Fibroblast of skin of left quadriceps (primary cell): ENCODE measurements at regions not wholly inside any gene's neighbourhood (a gene's known extent, or its start where the extent isn't known, plus 50 kb on each side); places are given as distances from the start of the nearest gene placed in this dataset.
A peak's percentile ranks its signal among the peaks of the same experiment; 100 is the strongest.

ENCODE experiments used
- DNase-seq, 2 experiments: peaks; one replicate each; pipeline ENCODE4 v3.0.0-alpha.2; 2013; ENCODE audit warnings: low read depth in 2 of 2

DNA sequence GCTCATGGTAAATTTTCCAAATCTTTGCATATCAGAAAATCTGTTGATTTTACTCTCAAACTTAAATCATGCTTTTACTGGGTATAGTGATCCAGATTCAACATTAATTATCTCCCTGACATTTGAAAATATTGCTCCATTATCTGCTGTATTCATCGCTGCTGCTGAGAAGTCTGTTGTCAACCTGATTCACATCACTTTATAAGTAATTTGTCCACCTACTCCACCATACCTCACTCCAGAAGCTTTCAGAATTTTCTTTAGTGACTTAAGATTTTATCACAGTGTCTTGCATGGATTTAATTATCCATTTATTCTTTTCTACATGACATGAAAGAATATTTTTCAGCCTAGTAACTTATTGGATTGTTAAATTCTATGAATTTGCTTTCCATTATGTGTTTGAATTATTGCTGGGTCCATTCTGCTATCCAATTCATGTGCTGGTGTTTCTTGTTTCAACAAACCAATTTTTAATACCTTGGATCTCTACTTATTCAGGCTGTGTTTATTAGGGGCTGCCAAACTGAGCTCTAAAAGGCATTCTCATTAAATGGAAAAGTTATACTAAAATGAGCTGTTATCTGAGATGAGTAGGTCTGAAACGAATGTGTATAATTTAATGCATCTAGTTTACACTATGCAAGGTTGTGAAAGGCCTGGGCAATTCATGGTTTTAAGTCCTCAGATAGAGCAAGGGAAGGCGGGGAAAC is 519.3 kb upstream of the CDH11 start:
- no peak for DNase-seq

DNA sequence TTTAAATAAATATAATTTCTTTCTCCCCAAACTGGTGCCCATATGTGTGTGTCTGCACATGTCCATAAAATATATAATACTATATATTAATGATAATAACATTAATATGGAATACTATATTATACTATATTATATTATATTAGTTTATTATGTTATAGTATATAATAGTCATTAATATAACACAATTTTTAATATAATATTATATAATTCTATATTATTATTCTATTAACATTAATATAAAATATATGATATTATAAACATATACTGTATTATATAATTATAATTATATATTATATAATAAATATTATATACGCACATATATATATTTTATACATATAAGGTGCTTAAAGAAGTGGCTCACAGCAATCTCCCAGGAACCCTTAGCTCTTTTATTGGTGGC is 513.0 kb upstream of the CDH11 start:
- no peak for DNase-seq

DNA sequence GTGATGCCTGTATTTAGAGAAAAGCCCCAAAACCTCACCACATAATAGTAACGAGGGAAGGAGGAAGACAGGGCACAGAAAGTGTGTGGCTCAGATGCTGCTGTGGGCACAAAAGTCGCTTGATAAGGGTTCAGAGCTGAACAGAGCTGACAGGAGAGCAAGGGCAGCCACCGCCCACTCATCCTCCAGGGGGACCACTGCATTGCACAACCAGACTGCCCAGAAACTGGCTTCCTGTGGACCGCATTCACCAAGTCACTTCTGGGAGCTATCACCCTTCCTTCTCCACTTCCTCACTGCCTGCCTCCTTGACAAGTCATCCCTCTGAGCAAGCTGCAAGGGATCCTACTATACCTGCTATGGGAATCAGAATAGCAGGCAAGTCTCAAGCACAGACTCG is 512.4 kb upstream of the CDH11 start:
- no peak for DNase-seq

DNA sequence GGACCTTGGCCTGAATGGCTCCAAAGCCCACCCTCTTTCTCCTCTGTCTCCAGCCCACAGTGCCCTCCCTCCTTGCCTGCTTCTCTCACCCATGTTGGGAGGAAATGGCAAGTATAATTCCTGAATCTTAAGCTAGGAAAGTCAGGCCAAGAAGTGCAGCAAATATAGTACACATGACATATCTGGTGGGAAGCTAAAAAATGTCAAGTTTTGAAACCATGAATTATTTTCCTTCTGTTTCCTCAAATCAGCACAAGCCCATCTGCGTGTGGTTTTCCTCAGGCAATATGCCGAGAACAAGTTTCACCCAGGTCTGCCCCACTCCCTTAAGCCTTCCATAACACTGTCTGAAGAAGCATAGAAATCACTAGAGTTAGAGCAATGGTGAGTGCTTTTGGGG is 502.8 kb upstream of the CDH11 start:
- peak; percentile 59 to 64 for DNase-seq

DNA sequence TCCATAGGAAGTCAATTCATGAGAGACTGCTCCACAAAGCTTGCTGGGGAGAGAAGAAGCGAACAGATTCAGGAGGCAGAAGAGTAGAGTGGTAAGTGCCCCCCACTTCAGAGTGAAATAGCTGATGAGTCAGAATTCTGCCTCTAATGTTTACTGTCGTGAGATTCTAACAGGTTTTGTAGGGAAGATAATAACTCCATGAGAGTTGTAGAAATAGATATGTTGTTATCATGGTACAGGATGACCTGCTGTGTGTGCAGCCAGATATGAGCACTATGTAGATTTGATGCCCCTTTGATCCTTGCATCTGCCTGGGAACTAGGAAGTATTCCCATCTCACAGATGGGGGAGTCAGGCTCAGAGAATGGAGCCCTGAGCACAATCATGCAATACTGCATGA is 502.4 kb upstream of the CDH11 start:
- no peak for DNase-seq

DNA sequence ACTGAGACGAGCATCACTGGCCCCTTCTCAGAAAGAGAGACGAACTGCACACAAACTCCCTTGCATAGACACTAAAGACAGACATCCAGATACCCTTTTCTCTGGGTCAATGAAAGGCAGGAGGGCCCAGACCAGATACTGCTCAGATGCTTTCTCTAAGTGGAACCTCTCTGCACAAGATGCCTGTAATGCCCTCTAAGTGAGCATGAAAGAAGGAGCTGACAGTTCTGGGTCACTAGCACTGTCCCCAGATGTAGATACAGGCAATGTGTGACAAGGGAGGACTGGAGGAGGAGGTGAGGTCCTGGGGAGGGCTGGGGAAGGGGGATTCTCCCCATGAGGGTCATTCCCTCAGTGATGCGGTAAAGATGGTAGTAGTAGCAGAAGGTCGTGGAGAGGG is 501.0 kb upstream of the CDH11 start:
- no peak for DNase-seq

DNA sequence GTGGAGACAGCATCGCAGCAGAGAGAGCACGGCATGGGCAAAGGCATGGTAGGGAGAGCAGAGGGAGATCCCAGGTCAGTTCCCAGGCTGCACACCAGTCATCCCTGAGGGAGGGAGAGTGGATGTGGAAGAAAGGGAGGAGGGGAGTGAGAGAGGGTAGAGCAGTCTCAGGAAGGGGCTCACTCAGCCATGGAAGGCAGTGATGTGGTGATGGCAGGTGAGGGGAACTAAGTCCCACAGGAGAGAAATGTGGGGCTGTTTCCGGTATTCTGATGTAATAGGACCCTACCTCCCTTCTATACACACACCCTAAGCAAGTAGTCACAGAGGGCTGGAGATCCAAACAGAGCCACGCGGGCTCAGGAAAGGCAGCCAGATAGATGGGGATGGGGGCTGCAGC is 500.3 kb upstream of the CDH11 start:
- no peak for DNase-seq

DNA sequence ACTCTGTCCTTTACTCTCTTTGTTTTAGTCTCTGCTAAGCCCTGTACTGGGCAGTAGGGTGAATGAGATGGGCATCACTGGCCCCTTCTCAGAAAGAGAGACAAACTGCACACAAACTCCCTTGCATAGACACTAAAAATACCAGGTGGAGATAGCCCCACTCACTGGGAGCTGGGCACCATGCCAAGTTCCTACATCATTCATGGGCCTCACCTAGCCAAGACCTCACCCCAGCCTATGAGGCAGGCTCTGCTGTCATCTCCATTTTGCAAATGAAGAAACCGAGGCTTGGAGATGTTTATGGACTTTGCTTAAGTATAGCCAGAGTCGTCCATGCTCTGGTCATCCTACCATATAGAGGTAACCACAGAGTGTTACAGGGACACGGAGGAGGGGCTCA is 499.8 kb upstream of the CDH11 start:
- no peak for DNase-seq

DNA sequence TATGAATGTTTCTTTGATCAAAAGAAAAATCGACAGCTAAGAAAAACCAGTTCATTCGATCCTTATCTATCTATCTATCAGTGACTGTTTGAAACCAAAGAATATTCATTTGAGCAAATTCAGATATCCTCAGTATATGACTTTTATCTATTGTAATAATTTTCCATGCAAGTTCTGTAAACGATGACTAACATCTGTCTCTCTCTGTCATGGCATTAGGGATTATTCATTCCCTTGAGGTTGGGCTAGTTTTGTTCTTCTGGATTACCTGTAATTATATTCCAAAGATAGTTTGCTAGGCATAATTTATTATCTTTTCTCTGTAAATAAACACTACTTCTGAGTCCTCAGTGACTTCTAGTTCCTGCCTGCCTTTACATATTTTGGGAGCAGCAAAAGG is 497.7 kb upstream of the CDH11 start:
- no peak for DNase-seq

DNA sequence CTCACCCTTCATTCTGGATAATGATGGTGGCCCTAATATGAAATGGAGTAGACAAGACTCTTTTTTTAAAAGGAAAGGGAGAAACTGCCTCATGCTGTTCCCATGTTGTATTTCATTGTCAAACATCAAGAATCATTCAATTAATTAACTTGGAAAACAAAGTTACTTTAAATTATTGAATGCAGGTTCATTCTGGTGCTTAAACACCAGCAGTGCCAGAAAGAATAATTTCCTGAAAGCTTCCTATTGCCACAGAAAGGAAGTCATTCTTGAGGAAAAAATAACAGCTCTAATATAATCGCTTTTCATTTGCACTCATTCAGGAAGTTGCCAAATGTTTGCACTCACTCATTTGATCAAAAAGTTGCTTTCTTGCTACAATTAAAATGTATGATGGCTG is 497.1 kb upstream of the CDH11 start:
- DNase-seq, result no peak

DNA sequence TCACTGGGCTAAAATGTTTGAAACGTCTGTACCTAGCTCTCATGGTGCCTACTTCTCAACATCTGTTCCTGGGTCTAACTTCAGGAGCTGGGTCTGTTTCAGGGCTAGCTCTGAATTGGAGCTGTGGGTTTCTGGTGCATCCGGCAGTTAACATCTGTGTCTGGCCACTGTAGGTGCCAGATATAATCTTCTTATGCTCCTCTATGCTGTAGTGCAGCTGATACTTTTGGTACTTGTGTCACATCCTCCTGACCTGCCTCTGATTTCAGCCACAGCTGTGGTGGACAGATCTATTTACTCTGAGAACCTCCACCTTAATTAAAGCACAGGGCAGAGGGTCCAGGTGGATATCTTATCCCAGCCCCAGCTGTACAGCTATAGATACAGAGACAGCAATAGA is 496.5 kb upstream of the CDH11 start:
- no peak for DNase-seq

DNA sequence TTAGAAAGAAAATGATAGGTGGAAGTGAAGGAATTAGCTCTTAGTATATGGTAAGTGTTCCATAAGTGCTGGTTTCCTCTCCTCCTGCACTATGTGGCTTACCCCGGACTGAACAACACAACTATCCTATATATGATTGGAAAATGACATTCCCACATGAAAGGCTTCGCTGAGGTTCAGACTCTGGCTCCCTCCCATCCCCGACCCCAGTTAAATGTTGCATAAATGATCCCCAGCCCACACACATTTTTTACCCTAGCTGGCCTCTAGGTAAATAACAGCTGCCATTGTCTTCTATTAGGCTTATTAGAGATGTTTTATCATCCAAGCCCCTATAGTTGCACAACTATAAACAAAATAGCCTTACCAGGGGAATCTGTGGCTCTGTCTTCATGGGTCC is 495.6 kb upstream of the CDH11 start:
- DNase-seq, result no peak

DNA sequence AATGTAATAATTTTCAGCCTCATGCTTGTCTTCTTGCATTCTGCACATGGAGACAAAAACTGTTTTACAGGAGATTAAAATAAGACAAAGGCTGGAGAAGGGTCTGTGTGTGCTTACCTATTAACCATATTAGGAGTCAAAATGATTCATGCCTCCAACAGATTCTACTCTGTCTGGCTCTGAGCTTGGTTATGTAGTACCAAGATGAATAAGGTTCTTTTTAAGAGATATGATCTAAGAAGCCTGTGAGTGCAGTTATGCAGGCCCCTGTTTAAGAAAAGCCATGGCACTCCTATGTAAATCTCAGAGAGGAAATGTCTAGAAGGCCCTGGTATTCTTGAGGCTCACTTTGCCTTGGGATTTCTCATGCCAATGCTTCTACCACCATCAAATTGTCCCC is 486.6 kb upstream of the CDH11 start:
- DNase-seq, result no peak

DNA sequence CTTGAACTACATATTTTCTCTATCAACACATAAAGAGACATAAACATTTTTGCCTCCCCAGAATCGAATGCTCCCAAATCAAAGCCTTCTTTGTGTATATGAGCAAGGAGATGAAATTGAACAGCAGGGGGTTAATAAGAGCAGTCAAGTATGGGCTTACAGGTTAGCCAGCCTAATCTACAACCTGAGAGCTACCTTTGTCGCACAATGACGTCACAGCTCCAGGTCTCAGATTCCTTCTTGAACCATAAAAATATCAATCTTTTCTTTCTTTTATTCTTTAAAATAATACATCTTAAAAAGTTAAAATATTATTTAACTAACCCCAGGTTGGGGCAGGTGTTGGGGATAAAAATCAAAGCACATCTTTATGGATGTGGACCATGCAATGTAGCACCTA is 482.9 kb upstream of the CDH11 start:
- no peak for DNase-seq

DNA sequence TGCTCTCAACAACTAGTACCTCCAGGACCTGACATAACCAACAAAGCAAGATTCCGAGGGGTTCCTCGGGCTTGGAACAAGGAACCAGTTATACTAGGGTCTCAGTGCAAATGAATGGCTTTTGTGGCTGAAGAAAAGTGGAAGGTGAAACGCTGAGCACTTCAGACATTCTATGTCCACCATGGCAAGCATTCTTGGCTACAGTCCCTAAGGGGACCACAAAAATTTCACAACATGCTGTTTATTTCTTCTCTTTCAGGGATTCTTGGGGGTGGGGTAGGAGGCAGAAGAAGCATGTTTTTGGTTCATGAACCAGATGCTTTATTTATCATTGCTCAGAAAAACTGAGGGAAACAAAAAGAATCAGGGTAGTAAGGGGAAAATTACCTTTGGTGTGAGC is 479.9 kb upstream of the CDH11 start:
- DNase-seq, result peak; percentile 60 to 64

DNA sequence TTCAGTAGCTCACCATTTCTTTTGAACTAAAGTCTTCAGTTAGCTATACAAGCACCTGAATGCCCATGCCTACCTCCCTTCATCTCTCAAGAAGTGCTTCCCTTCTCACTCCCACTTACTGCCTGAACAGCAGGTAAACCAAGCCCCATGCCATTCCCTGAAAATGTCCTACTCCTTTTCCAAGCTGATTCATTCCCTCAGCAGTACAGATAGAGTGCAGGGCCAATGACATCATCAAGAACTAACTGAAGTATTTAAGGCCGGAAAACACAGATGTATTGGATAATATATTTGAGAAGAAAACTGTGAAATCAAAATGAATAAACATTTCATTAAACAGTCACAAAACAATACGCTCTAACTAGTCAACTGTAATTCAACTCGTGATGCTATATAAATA is 478.8 kb upstream of the CDH11 start:
- no peak for DNase-seq

DNA sequence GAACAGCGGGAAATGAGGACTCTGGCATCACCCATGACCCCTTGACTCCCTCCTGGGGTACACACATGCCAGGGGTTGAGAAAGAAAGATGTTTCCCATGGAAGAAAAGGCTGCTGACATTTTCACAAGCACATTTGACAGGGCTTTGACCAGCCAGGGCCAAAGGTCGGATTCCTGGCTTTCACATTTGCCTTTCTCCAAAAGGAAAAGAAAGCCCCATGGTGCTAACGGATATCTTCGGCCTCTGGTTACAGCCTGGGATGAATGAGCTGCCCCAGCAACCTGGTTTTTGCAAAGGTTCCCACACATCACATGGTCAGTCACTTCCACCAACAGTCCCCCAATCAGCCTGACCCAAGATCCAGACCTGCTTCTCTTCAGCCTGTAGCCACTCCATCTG is 478.2 kb upstream of the CDH11 start:
- no peak for DNase-seq

DNA sequence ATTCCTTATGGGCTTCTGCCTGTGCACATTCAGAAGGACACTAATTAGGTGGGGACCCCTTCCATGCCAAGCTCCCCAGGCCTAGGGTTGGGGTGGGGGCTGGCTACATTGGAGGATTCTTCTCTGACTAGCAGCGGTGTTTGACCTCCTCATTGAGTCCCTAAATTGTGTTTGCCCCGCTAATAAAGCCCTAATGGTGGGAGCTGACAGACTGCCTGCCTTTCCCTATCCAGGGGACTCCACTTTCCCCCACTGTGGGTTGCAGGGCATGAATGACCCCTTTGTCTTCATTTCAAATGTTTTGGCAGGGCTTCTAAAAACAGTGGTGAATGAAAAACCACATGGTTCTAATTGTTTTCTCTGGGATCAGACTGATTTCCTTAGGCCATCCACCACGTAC is 476.8 kb upstream of the CDH11 start:
- DNase-seq, result no peak

DNA sequence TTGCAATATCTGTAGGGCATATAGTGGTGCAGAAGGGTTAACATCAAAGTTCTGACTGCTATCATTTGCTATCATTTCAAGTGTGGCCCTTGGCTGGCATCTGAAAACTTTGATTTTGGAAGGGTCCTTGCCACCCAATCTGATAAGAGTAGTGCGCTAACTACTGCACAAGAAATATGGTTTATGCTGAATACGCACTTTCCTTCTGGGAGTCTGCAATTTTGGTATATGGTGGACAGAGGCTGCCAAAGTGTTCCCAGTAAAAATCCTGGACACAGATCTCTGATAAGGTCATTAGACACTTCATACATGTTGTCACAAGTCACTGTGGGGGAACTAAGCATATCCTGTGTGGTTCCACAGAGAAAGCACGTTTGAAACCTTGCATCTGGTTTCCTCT is 461.6 kb upstream of the CDH11 start:
- no peak for DNase-seq

DNA sequence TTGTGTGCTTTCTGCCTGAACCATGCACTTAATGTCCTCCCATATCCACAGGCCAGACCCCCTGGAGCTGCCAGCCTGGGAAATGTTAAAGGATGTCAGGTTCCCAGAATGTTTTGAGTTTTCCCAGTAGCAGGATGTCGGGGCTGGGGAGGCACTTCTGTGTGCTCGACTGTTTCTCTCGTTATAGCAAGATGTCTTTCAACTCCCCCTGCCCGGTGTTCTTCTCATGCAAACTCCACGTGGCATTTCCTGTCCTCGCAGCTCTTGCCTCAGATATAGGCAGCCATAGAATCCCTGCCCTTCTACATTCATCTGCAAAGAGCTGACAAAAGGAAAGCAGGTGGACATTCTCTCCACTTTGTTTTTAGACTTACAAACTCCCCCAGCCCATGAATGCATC is 457.2 kb upstream of the CDH11 start:
- peak in 1 of 2 experiments; percentile 9 for DNase-seq

DNA sequence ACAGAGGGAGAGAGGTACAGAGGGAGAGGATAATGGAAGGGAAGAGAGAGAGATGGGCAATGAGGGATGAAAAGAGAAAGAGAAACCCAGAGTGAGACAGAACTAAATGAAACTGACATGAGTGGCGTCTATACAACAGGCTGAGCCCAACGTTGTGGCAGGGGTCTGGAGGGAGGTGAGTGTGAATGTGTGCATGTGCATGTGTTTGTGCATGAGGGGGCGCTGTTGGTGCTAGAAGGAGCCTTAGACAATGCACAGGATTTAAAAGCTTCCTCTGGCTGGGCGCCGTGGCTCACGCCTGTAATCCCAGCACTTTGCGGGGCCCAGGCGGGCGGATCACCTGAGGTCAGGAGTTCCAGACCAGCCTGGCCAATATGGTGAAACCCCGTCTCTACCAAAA is 454.8 kb upstream of the CDH11 start:
- DNase-seq, result no peak

DNA sequence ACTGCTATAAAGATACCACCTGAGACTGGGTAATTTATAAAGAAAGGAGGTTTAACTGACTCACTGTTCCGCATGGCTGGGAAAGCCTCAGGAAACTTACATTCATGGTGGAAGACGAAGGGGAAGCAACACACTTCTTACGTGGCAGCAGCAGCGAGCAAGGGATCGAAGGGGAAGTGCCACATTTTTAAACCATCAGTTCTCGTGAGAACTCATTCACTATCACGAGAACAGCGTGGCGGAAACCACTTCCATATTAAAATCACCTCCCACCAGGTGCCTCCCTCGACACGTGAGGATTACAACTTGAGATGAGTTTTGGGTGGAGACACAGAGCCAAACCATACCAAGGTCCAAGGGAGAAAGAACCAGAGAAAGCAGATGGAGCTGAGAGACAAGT is 454.3 kb upstream of the CDH11 start:
- DNase-seq, result no peak

DNA sequence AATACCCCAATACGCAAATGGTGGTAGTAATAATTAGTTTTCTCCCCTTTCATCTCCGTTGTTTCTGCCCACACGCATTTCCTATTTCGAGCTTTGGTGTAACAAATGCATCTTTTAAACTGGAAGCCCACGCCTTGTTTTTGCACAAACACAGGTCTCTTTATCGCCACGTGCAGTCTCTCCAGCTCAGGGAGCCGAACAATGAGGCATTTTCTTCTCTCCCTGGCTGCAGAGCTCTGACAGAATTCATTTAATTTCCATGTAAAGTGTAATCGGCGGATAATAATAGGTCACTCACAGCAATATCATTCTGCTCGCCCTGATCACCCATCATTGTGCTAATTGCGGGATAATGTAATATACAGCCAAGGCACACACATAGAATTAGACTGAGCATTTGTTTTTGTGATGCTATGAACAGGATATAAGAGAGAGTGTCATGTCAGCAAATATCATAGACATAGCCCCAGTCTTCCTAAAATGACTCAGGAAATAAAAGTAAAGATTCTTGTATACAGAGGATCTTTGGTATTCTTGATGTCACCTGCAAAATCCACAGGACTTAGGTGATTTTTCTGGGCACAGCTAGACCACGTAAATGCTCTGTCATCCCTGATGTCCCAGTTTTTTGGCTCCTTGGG is 452.6 kb upstream of the CDH11 start:
- no peak for DNase-seq

DNA sequence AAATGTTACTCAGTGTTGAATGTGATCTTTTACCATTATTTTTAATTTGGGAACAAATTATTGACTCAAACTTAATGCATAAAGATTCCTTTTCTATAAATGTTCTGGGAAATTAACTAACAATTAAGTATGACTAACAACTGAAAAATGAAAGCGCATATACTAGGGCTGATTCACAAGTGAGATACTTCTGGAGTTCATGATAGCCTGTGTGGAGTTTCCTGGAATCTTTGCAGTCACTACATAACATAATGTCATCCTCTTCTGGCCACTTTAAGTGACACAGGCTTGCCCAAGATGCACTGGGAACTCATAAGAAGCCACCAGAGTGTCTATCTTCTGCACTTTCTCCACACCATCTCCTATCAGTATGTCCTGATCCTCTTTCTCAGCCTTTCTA is 450.3 kb upstream of the CDH11 start:
- peak; percentile 77 to 78 for DNase-seq
